Hippocampal formation (tissue), 2 donors: ENCODE measurements at regions not wholly inside any gene's neighbourhood (a gene's known extent, or its start where the extent isn't known, plus 50 kb on each side); places are given as distances from the start of the nearest gene placed in this dataset.
"Not testable (repeated sequence)": the region's sequence is repeated elsewhere in the genome, so short reads cannot be mapped to it uniquely, and the experiment has no call there.

Experiments
- DNase-seq, 2 donors: peaks; one replicate each; lab custom pipeline; 2025; lab: John Stamatoyannopoulos, UW

- no peak for DNase-seq
Measured at GRCh38 chr3:159045279-159045885, 243.5 kb downstream of the MFSD1 start.

- no peak for DNase-seq
Measured at GRCh38 chr3:159047361-159047760, 245.5 kb downstream of the MFSD1 start.

- DNase-seq = not testable (repeated sequence)
Measured at GRCh38 chr3:159052494-159052893, 250.6 kb downstream of the MFSD1 start.

GRCh38 chr3:159057621-159058020 is 255.8 kb downstream of the MFSD1 start:
- no peak for DNase-seq

GRCh38 chr3:159058859-159059258 is 257.0 kb downstream of the MFSD1 start:
- DNase-seq = no peak

GRCh38 chr3:159059395-159059794 is 257.5 kb downstream of the MFSD1 start:
- DNase-seq = no peak

- DNase-seq = no peak
Measured at GRCh38 chr3:159062734-159063410, 261.0 kb downstream of the MFSD1 start.

- DNase-seq = no peak
Measured at GRCh38 chr3:159069091-159069490, 267.2 kb downstream of the MFSD1 start, which contains the start of gene IQCJ. IQCJ (plus strand) TSS chr3:159069319.

- DNase-seq = no peak
Measured at GRCh38 chr3:159069866-159070425, 268.1 kb downstream of the MFSD1 start.

GRCh38 chr3:159074756-159075701 is 273.2 kb downstream of the MFSD1 start:
- no peak for DNase-seq

GRCh38 chr3:159077860-159078259 is 276.0 kb downstream of the MFSD1 start:
- no peak for DNase-seq

- no peak for DNase-seq
Measured at GRCh38 chr3:159080256-159080655, 278.4 kb downstream of the MFSD1 start.

GRCh38 chr3:159080821-159081220 is 279.0 kb downstream of the MFSD1 start:
- no peak for DNase-seq

- DNase-seq = no peak
Measured at GRCh38 chr3:159082519-159082918, 280.7 kb downstream of the MFSD1 start.

GRCh38 chr3:159091936-159092335 is 290.1 kb downstream of the MFSD1 start:
- no peak for DNase-seq

- DNase-seq = no peak
Measured at GRCh38 chr3:159102001-159102400, 300.1 kb downstream of the MFSD1 start.

GRCh38 chr3:159112724-159113123 is 310.9 kb downstream of the MFSD1 start:
- no peak for DNase-seq

- DNase-seq = no peak
Measured at GRCh38 chr3:159113221-159113875, 311.5 kb downstream of the MFSD1 start.

GRCh38 chr3:159114582-159114981 is 312.7 kb downstream of the MFSD1 start:
- no peak for DNase-seq

- DNase-seq = no peak
Measured at GRCh38 chr3:159123877-159124276, 322.0 kb downstream of the MFSD1 start.

- no peak for DNase-seq
Measured at GRCh38 chr3:159126261-159127020, 324.6 kb downstream of the MFSD1 start.
